Mesothelial cell of epicardium (in vitro differentiated cells): ENCODE measurements at regions not wholly inside any gene's neighbourhood (a gene's known extent, or its start where the extent isn't known, plus 50 kb on each side); places are given as distances from the start of the nearest gene placed in this dataset.

Experiments
- DNase-seq, 2 experiments: peaks; one replicate each; pipeline ENCODE4 v3.0.0; 2021; ENCODE audit warnings: low spot score in 2 of 2; ENCODE audit not compliant: unreplicated experiment in 2 of 2
- H3K27ac Mint-ChIP-seq: 2 replicates; pipeline ENCODE4 v1.8.0; 2021; ENCODE audit warnings: mixed read lengths
- H3K27me3 Mint-ChIP-seq: 2 replicates; pipeline ENCODE4 v1.8.0; 2021; ENCODE audit warnings: low read depth, mixed read lengths
- H3K36me3 Mint-ChIP-seq: 2 replicates; pipeline ENCODE4 v1.8.0; 2021; ENCODE audit warnings: mixed read lengths
- H3K4me1 Mint-ChIP-seq: 2 replicates; pipeline ENCODE4 v1.8.0; 2021; ENCODE audit warnings: mixed read lengths
- H3K4me3 Mint-ChIP-seq: 2 replicates; pipeline ENCODE4 v1.8.0; 2021; ENCODE audit warnings: mild to moderate bottlenecking, moderate library complexity, mixed read lengths
- H3K9me3 Mint-ChIP-seq: 2 replicates; pipeline ENCODE4 v1.8.0; 2021; ENCODE audit warnings: mixed read lengths
- TF ChIP-seq, protein P1 (sequence below): fragments of 200-600 bp; sonication (generic); IDR thresholded peaks from one replicate; pipeline ENCODE4 v1.5.0; 2021; ENCODE audit warnings: antibody characterized with exemption; ENCODE audit not compliant: unreplicated experiment

DNA sequence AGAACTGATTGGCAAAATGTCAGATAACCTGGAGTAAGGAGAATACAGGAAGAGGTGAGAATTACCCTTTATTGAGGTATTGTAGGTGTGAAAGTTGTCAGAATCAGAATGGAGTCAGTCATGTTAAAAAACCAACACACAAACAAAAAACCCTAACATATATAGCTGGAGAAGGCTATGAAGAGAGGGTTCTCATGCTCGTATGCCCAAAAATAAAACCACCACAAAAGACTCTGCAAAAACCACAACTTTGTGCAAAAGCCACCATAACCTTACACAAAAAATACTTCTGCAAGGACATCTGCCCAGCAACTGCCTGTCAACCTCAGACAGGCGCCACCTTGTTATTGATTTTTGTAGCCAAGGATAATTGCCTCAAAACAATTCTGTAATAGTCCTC, 136.0 kb downstream of the CD47 start:
- H3K27ac Mint-ChIP-seq, result peak overlapping the region; percentile 30
- H3K4me1 Mint-ChIP-seq, result peaks cover 66% of the 10 kb centered on the region
- no peaks in the 10 kb centered on the region for H3K36me3 Mint-ChIP-seq
- no peak overlapping the region for H3K4me3 Mint-ChIP-seq
- TF ChIP-seq, protein P1, sequence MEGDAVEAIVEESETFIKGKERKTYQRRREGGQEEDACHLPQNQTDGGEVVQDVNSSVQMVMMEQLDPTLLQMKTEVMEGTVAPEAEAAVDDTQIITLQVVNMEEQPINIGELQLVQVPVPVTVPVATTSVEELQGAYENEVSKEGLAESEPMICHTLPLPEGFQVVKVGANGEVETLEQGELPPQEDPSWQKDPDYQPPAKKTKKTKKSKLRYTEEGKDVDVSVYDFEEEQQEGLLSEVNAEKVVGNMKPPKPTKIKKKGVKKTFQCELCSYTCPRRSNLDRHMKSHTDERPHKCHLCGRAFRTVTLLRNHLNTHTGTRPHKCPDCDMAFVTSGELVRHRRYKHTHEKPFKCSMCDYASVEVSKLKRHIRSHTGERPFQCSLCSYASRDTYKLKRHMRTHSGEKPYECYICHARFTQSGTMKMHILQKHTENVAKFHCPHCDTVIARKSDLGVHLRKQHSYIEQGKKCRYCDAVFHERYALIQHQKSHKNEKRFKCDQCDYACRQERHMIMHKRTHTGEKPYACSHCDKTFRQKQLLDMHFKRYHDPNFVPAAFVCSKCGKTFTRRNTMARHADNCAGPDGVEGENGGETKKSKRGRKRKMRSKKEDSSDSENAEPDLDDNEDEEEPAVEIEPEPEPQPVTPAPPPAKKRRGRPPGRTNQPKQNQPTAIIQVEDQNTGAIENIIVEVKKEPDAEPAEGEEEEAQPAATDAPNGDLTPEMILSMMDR, result no peak
- no peaks in the 10 kb centered on the region for H3K27me3 Mint-ChIP-seq
- H3K9me3 Mint-ChIP-seq, result peaks cover 3% of the 10 kb centered on the region
- DNase-seq, result no peak

- no peaks in the 10 kb centered on the region for H3K9me3 Mint-ChIP-seq
- H3K27me3 Mint-ChIP-seq, result no peaks in the 10 kb centered on the region
- H3K36me3 Mint-ChIP-seq, result no peaks in the 10 kb centered on the region
- peaks cover 70% of the 10 kb centered on the region for H3K4me1 Mint-ChIP-seq
- TF ChIP-seq, protein P1, result no peak
- DNase-seq, result no peak
- no peak overlapping the region for H3K4me3 Mint-ChIP-seq
- peak overlapping the region; percentile 11 for H3K27ac Mint-ChIP-seq
These were observed 137.1 kb downstream of the CD47 start for GRCh38 chr3:107953722-107954121.

DNA sequence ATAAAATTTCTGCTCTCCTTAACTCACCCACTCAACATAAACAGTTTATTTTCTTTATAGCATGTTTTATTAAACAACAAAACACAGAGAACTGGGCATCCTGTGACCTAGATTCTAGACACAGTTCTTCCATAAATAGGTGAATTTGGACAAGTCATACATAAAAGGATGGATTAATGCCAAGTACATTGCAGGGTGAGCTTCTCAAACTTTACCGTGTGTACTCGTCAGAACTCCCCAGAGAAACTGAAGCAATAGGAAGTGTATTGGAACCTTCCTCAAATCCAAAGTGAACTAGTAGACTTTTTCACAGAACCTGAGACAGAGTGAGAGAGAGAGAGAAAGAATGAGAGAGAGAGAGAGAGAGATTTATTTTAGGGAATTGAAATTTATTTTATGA, 139.7 kb downstream of the CD47 start:
- peaks cover 5% of the 10 kb centered on the region for H3K9me3 Mint-ChIP-seq
- DNase-seq, result no peak
- H3K27ac Mint-ChIP-seq, result no peak overlapping the region
- no peak overlapping the region for H3K4me3 Mint-ChIP-seq
- H3K36me3 Mint-ChIP-seq, result no peaks in the 10 kb centered on the region
- H3K27me3 Mint-ChIP-seq, result no peaks in the 10 kb centered on the region
- H3K4me1 Mint-ChIP-seq, result peaks cover 46% of the 10 kb centered on the region
- TF ChIP-seq, protein P1, result no peak

GRCh38 chr3:107950417-107950816, 140.4 kb downstream of the CD47 start:
- DNase-seq, result no peak
- Mint-ChIP-seq H3K36me3 (no peaks in the 10 kb centered on the region), H3K4me3 (no peak overlapping the region), H3K27ac (no peak overlapping the region), H3K4me1 (peaks cover 40% of the 10 kb centered on the region), H3K9me3 (peaks cover 6% of the 10 kb centered on the region), H3K27me3 (no peaks in the 10 kb centered on the region)
- TF ChIP-seq, protein P1, result no peak

DNA sequence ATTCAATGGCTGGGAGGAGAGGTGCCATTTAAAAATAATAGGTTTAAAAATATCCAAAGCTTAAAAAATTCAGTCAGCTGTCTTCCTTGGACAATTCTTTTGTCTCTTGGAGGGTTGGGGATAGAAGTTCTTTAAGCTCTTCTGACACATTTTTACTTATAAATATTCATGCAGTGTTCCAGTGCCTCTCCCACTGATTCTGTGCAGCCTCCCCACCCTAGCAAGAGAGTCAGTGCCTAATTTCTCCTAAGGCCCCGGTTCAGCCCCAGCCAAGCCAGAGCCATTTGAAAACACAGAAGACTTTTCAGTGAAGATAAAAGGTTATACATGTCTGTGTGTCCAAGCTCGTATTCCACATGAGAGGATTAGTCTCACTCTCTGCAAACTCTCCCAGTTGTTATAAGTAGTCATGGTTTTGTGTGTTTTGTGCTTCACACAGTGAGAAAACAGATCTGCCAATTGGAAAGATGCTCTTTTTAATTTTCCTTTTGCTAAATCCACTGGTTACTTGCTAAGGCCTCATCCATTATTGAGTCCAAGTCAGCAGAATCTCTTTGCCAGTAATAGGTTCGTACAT, 141.3 kb downstream of the CD47 start:
- Mint-ChIP-seq H3K9me3 (peaks cover 6% of the 10 kb centered on the region), H3K4me1 (peaks cover 35% of the 10 kb centered on the region), H3K36me3 (no peaks in the 10 kb centered on the region), H3K27ac (no peak overlapping the region), H3K4me3 (no peak overlapping the region), H3K27me3 (no peaks in the 10 kb centered on the region)
- TF ChIP-seq, protein P1, result no peak
- DNase-seq, result no peak

GRCh38 chr3:107947203-107947602, 143.6 kb downstream of the CD47 start:
- Mint-ChIP-seq H3K4me1 (peaks cover 26% of the 10 kb centered on the region), H3K27ac (no peak overlapping the region), H3K4me3 (no peak overlapping the region), H3K36me3 (no peaks in the 10 kb centered on the region), H3K27me3 (no peaks in the 10 kb centered on the region), H3K9me3 (peaks cover 6% of the 10 kb centered on the region)
- DNase-seq, result no peak
- TF ChIP-seq, protein P1, result no peak
